ENCODE measurements at regions not wholly inside any gene's neighbourhood (a gene's known extent, or its start where the extent isn't known, plus 50 kb on each side); places are given as distances from the start of the nearest gene placed in this dataset.

DNA sequence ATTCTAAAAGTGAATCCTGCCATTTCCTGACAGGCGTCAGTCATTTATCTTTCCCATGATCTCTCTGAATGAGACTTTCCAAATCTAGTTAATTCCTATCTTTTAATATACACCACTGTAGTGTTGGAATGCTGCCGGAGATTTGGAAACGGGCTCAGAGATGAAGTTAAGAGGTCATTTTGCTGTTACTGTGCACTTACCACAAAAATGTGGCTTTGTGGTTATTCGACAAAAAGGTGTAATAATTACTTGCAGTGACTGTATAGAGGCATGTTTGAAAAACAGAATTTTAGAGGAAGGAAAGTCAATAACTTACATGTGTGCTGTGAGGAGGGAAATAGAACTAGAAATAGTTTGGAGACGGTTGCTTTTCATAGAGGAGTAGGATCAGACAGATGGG is 460.2 kb upstream of the BTBD3 start:
- intact Hi-C loops (cut with micrococcal nuclease; ENCODE audit: unreplicated experiment) (no loop called here), in situ Hi-C loops (cut with HindIII; ENCODE audit: extremely low pct_ligation_motif_present, low pct_unique_long_range_greater_than_20kb) (no loop called here)
- no peak overlapping the region for H2AFZ ChIP-seq (ENCODE audit: low read length)
- no peaks in the 10 kb centered on the region for H3K79me2 ChIP-seq (ENCODE audit: insufficient read depth, low read length)
- H3K27ac ChIP-seq (ENCODE audit: extremely low read length, insufficient read depth, low read length) = no peak overlapping the region
- peaks cover 5% of the 10 kb centered on the region; the same call in 1 of the 2 replicates for H3K9me3 ChIP-seq (ENCODE audit: low read length)
- ChIA-PET POLR2A (no interaction called here), CTCF (ENCODE audit: low intra/inter-chr PET ratio, low total read pairs) (no interaction called here)
- H4K20me1 ChIP-seq (ENCODE audit: insufficient read depth, low read length) = no peaks in the 10 kb centered on the region
- ATAC-seq (no peak), DNase-seq (ENCODE audit: low spot score) (no peak), FAIRE-seq (no peak)
- no peaks in the 10 kb centered on the region for H3K27me3 ChIP-seq (ENCODE audit: control insufficient read depth in 1 of 2, insufficient read depth in 2 of 2, low read length in 2 of 2)
- BruUV-seq (replicated peaks) = no TSS peak
- H3K36me3 ChIP-seq (replicated peaks in 1 of 2; ENCODE audit: control insufficient read depth in 1 of 2, insufficient read depth in 2 of 2, low read length in 2 of 2) = no peaks in the 10 kb centered on the region
- H3K4me1 ChIP-seq (ENCODE audit: insufficient read depth, low read length) = no peaks in the 10 kb centered on the region
- no peak overlapping the region for H3K4me2 ChIP-seq (ENCODE audit: low read depth, low read length)
- 43% methylated on average over 5 of the region's 5 CpGs for whole genome bisulfite sequencing (ENCODE audit: low lambda C conversion rate)
- H3K9ac ChIP-seq (ENCODE audit: insufficient read depth, low read depth, low read length) = no peak overlapping the region
- no peak for TF ChIP-seq REXO4 (CRISPR knock-in tag; IDR thresholded peaks at IDR 0.05; ENCODE audit: borderline replicate concordance)
- TF ChIP-seq ZMAT3 (CRISPR knock-in tag; conservative IDR thresholded peaks at IDR 0.05) = no peak
- TF ChIP-seq, protein P1, sequence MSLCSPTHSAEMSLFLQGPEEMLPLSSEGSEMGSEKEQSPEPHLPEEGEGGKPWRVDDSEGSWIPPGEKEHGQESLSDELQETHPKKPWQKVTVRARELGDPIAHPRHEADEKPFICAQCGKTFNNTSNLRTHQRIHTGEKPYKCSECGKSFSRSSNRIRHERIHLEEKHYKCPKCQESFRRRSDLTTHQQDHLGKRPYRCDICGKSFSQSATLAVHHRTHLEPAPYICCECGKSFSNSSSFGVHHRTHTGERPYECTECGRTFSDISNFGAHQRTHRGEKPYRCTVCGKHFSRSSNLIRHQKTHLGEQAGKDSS (CRISPR knock-in tag; IDR thresholded peaks at IDR 0.05; ENCODE audit: borderline replicate concordance, low read depth) = no peak
- no peak overlapping the region for H3K4me3 ChIP-seq (replicated peaks in 1 of 3; ENCODE audit: insufficient read depth in 1 of 3, low read depth in 2 of 3, low read length in 3 of 3)

DNA sequence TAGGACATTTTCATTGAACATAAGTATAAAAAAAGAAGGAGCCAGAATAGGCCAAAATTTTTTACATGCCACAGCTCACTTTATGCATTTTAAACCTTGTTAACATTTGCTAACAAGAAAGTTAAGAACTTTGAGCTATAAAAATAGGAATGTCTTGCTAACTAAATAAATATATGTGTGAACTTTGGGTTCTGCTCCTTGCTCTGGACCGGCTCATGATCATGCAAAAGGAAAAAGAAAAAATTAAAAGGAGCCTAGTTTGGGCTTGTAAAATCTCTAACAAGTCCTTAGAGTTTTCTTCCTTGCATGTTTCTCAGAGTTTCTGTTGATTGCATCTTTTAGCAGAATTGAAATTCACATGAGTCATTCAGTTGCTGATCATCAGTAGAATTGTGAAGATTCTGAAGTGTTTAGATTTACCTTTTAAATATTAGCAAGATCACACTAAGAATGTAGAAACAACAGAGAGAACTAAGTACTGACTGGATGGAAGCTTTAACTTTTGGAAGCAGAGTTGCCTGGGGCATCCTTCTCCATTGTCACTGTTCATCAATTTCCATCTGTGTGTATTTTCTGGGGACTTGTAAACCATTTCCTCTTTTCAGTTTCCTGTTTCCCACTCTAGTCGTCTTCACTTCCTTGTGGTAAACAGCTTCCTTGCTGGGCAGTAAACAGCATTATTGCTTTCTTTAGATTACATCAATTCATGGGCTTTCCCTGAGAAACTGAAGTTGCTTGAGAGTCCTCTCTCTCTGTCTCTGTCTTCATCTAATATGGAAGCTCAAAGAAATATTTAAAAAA is 458.4 kb upstream of the BTBD3 start:
- FAIRE-seq = no peak
- BruUV-seq (replicated peaks) = no TSS peak
- H3K79me2 ChIP-seq (ENCODE audit: insufficient read depth, low read length) = no peaks in the 10 kb centered on the region
- intact Hi-C loops (cut with micrococcal nuclease; ENCODE audit: unreplicated experiment) (no loop called here), in situ Hi-C loops (cut with HindIII; ENCODE audit: extremely low pct_ligation_motif_present, low pct_unique_long_range_greater_than_20kb) (no loop called here)
- no peak overlapping the region for H3K4me2 ChIP-seq (ENCODE audit: low read depth, low read length)
- no peak overlapping the region for H2AFZ ChIP-seq (ENCODE audit: low read length)
- no peak for DNase-seq (ENCODE audit: low spot score)
- H3K9ac ChIP-seq (ENCODE audit: insufficient read depth, low read depth, low read length) = no peak overlapping the region
- ChIA-PET POLR2A (no interaction called here), CTCF (ENCODE audit: low intra/inter-chr PET ratio, low total read pairs) (no interaction called here)
- H3K27me3 ChIP-seq (ENCODE audit: control insufficient read depth in 1 of 2, insufficient read depth in 2 of 2, low read length in 2 of 2) = no peaks in the 10 kb centered on the region
- ATAC-seq = no peak
- WGBS (ENCODE audit: low lambda C conversion rate) = under 1% methylated on average over 2 of the region's 2 CpGs
- H3K36me3 ChIP-seq (replicated peaks in 1 of 2; ENCODE audit: control insufficient read depth in 1 of 2, insufficient read depth in 2 of 2, low read length in 2 of 2) = no peaks in the 10 kb centered on the region
- H3K4me1 ChIP-seq (ENCODE audit: insufficient read depth, low read length) = no peaks in the 10 kb centered on the region
- H3K9me3 ChIP-seq (ENCODE audit: low read length) = peaks cover 5% of the 10 kb centered on the region; the same call in 1 of the 2 replicates
- TF ChIP-seq KLF12 (CRISPR knock-in tag; IDR thresholded peaks at IDR 0.05; ENCODE audit: borderline replicate concordance) (no peak), RBFOX2 (IDR thresholded peaks at IDR 0.05; ENCODE audit: low read depth, low read length) (no peak), REL (CRISPR knock-in tag; conservative IDR thresholded peaks at IDR 0.05) (no peak), ZNF598 (CRISPR knock-in tag; IDR thresholded peaks at IDR 0.05; ENCODE audit: borderline replicate concordance) (no peak), ZNF772 (CRISPR knock-in tag; IDR thresholded peaks at IDR 0.05) (no peak), BRCA1 (CRISPR knock-in tag; IDR thresholded peaks at IDR 0.05) (no peak), ZFP91 (CRISPR knock-in tag; IDR thresholded peaks at IDR 0.05; ENCODE audit: borderline replicate concordance) (no peak), THYN1 (CRISPR knock-in tag; IDR thresholded peaks at IDR 0.05; ENCODE audit: borderline replicate concordance, low read depth) (no peak), ZNF761 (CRISPR knock-in tag; conservative IDR thresholded peaks at IDR 0.05) (no peak), PHF20 (CRISPR knock-in tag; IDR thresholded peaks at IDR 0.05) (no peak), PLSCR1 (CRISPR knock-in tag; IDR thresholded peaks at IDR 0.05; ENCODE audit: borderline replicate concordance) (no peak)
- H3K4me3 ChIP-seq (replicated peaks in 1 of 3; ENCODE audit: insufficient read depth in 1 of 3, low read depth in 2 of 3, low read length in 3 of 3) = no peak overlapping the region
- no peak overlapping the region for H3K27ac ChIP-seq (ENCODE audit: extremely low read length, insufficient read depth, low read length)
- H4K20me1 ChIP-seq (ENCODE audit: insufficient read depth, low read length) = no peaks in the 10 kb centered on the region
